OCI-LY1 (cell line): ENCODE measurements at regions not wholly inside any gene's neighbourhood (a gene's known extent, or its start where the extent isn't known, plus 50 kb on each side); places are given as distances from the start of the nearest gene placed in this dataset.

Experiments used
- H2AFZ ChIP-seq: fragments of 200-600 bp; sonication (generic), shearing (Covaris generic); 2 replicates; pipeline ENCODE4 v1.6.0; 2014; ENCODE audit warnings: antibody characterized with exemption, mild to moderate bottlenecking, low read length
- H3F3A ChIP-seq: fragments of 200-600 bp; sonication (generic), shearing (Covaris generic); 2 replicates; pipeline ENCODE4 v1.6.0; 2014; ENCODE audit warnings: mild to moderate bottlenecking, antibody characterized with exemption, low read length, moderate library complexity; ENCODE audit not compliant: insufficient read depth
- H3K27ac ChIP-seq: fragments of 200-600 bp; sonication (generic); 2 replicates; pipeline ENCODE4 v1.5.1; 2014; ENCODE audit warnings: low read length, mixed run types, mild to moderate bottlenecking, low read depth; ENCODE audit not compliant: poor library complexity, severe bottlenecking
- H3K27me3 ChIP-seq: fragments of 200-600 bp; sonication (generic); 2 replicates; pipeline ENCODE4 v1.6.0; 2014; ENCODE audit warnings: antibody characterized with exemption, mild to moderate bottlenecking, low read length, moderate library complexity; ENCODE audit not compliant: insufficient read depth
- H3K36me3 ChIP-seq: fragments of 200-600 bp; sonication (generic); 2 replicates; pipeline ENCODE4 v1.6.1; 2014; ENCODE audit warnings: mild to moderate bottlenecking, antibody characterized with exemption, low read length, moderate library complexity, mixed read lengths; ENCODE audit not compliant: insufficient read depth
- H3K4me1 ChIP-seq: fragments of 200-600 bp; sonication (generic); 2 replicates; pipeline ENCODE4 v1.5.1; 2014; ENCODE audit warnings: mild to moderate bottlenecking, low read length, moderate library complexity; ENCODE audit not compliant: insufficient read depth, severe bottlenecking
- H3K4me2 ChIP-seq: fragments of 200-600 bp; sonication (generic), shearing (Covaris generic); 2 replicates; pipeline ENCODE4 v1.6.1; 2014; ENCODE audit warnings: low read length
- H3K4me3 ChIP-seq: fragments of 200-600 bp; sonication (generic); 2 replicates; pipeline ENCODE4 v1.5.1; 2014; ENCODE audit warnings: low read length, low read depth, mild to moderate bottlenecking, mixed read lengths; ENCODE audit not compliant: poor library complexity, severe bottlenecking
- H3K79me2 ChIP-seq: fragments of 200-600 bp; shearing (Covaris generic); 2 replicates; pipeline ENCODE4 v1.6.1; 2016; ENCODE audit warnings: mixed run types, low read length, mixed read lengths; ENCODE audit not compliant: insufficient read depth
- H3K9ac ChIP-seq: fragments of 200-600 bp; sonication (generic), shearing (Covaris generic); 2 replicates; pipeline ENCODE4 v1.6.1; 2014; ENCODE audit warnings: mild to moderate bottlenecking, low read length, mixed read lengths
- H3K9me2 ChIP-seq: fragments of 200-600 bp; sonication (generic), shearing (Covaris generic); 2 replicates; pipeline ENCODE4 v1.6.1; 2014; ENCODE audit warnings: low read depth, mild to moderate bottlenecking, low read length, mixed read lengths
- H3K9me3 ChIP-seq: fragments of 200-600 bp; shearing (Covaris generic); 2 replicates; pipeline ENCODE4 v1.6.1; 2014; ENCODE audit warnings: low read length, mixed read lengths
- H4K20me1 ChIP-seq: fragments of 200-600 bp; sonication (generic), shearing (Covaris generic); 2 replicates; pipeline ENCODE4 v1.6.0; 2016; ENCODE audit warnings: mild to moderate bottlenecking, low read length; ENCODE audit not compliant: insufficient read depth
- EZH2 ChIP-seq: fragments of 200-600 bp; sonication (generic), shearing (Covaris generic); IDR thresholded peaks from 2 replicates; pipeline ENCODE4 v1.8.0; 2017; ENCODE audit warnings: borderline replicate concordance, mixed run types, mild to moderate bottlenecking, antibody characterized with exemption, low read length, moderate library complexity, mixed read lengths
- TF ChIP-seq, protein P1 (sequence below): fragments of 200-600 bp; sonication (generic), shearing (Covaris generic); IDR thresholded peaks from 2 replicates; pipeline ENCODE4 v1.5.1; 2017; ENCODE audit warnings: mild to moderate bottlenecking, antibody characterized with exemption, low read length, moderate library complexity, mixed read lengths

DNA sequence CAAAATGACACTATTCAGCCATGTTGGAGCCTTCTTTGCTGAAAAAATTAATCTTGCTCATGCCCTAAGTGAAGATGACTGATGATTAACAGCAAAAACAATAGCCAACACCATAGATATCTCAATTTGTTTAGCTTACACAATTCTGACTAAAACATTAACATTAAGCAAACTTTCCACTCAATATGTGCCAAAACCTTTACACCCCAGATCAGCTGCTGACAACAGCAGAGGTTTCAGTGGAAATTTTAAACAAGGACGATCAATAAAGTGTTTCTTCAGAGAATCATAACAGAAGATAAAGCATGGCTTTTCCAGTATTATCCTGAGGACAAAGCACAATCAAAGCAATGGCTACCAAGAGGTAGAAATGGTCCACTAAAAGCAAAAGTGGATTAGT, 254.4 kb upstream of the GRAMD2B start:
- H2AFZ ChIP-seq, result no peak overlapping the region
- no peak overlapping the region for H3K4me2 ChIP-seq
- no peak overlapping the region for H3K4me3 ChIP-seq
- no peaks in the 10 kb centered on the region for H3K79me2 ChIP-seq
- no peaks in the 10 kb centered on the region for H3K9me2 ChIP-seq
- H3K27me3 ChIP-seq, result no peaks in the 10 kb centered on the region
- no peaks in the 10 kb centered on the region for H3K4me1 ChIP-seq
- no peak for TF ChIP-seq EZH2
- TF ChIP-seq, protein P1, sequence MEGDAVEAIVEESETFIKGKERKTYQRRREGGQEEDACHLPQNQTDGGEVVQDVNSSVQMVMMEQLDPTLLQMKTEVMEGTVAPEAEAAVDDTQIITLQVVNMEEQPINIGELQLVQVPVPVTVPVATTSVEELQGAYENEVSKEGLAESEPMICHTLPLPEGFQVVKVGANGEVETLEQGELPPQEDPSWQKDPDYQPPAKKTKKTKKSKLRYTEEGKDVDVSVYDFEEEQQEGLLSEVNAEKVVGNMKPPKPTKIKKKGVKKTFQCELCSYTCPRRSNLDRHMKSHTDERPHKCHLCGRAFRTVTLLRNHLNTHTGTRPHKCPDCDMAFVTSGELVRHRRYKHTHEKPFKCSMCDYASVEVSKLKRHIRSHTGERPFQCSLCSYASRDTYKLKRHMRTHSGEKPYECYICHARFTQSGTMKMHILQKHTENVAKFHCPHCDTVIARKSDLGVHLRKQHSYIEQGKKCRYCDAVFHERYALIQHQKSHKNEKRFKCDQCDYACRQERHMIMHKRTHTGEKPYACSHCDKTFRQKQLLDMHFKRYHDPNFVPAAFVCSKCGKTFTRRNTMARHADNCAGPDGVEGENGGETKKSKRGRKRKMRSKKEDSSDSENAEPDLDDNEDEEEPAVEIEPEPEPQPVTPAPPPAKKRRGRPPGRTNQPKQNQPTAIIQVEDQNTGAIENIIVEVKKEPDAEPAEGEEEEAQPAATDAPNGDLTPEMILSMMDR, result no peak
- H4K20me1 ChIP-seq, result no peaks in the 10 kb centered on the region
- H3F3A ChIP-seq, result no peaks in the 10 kb centered on the region
- H3K27ac ChIP-seq, result no peak overlapping the region
- no peaks in the 10 kb centered on the region for H3K36me3 ChIP-seq
- no peak overlapping the region for H3K9ac ChIP-seq
- H3K9me3 ChIP-seq, result no peaks in the 10 kb centered on the region

DNA sequence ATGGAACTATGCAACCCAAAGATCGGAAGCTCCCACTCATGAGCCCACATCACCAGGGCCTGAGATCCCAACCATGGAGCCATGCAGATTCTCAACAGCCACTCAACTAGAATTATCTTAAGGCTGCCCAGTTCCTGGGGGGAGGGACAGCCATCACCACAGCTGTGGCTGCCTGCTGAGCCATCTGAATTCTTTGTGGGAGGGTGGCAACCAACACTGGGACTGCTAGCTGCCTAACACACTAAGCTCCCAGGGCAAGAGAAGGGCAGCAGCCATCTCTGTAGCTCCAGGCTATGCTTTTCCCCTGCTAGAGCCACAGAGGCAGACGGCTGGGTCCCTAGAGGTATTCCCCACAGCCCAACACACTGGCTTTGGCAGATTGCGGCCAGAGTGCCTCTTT, 251.3 kb upstream of the GRAMD2B start:
- no peaks in the 10 kb centered on the region for H3K79me2 ChIP-seq
- no peaks in the 10 kb centered on the region for H3K27me3 ChIP-seq
- no peak overlapping the region for H3K4me2 ChIP-seq
- no peak overlapping the region for H2AFZ ChIP-seq
- no peaks in the 10 kb centered on the region for H4K20me1 ChIP-seq
- H3K9me3 ChIP-seq, result no peaks in the 10 kb centered on the region
- no peaks in the 10 kb centered on the region for H3F3A ChIP-seq
- H3K4me3 ChIP-seq, result no peak overlapping the region
- no peak for TF ChIP-seq EZH2
- TF ChIP-seq, protein P1, result no peak
- H3K27ac ChIP-seq, result no peak overlapping the region
- H3K36me3 ChIP-seq, result no peaks in the 10 kb centered on the region
- no peaks in the 10 kb centered on the region for H3K4me1 ChIP-seq
- H3K9me2 ChIP-seq, result no peaks in the 10 kb centered on the region
- H3K9ac ChIP-seq, result no peak overlapping the region

DNA sequence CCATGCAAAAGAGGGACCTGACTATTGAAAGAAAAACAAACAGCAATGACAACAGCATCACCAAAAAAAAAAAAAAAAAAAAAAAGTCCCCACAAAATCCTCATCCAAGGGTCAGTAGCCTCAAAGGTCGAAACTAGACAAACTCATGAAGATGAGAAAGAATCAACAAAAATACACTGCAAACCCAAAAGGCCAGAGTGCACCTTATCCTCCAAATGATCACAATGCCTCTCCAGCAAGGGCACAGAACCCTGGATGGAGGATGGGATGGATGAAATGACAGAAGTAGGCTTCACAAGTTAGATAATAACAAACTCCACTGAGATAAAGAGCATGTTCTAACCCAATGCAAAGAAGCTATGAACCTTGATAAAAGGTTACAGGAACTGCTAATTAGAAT, 250.4 kb upstream of the GRAMD2B start:
- TF ChIP-seq EZH2, result no peak
- TF ChIP-seq, protein P1, result no peak

More for the DNA sequence above, 250.4 kb upstream of the GRAMD2B start:
- H3K4me1 ChIP-seq, result no peaks in the 10 kb centered on the region
- no peaks in the 10 kb centered on the region for H3K9me2 ChIP-seq
- H3K9me3 ChIP-seq, result no peaks in the 10 kb centered on the region
- H3K27ac ChIP-seq, result no peak overlapping the region
- H3K79me2 ChIP-seq, result no peaks in the 10 kb centered on the region
- H3F3A ChIP-seq, result no peaks in the 10 kb centered on the region
- H3K36me3 ChIP-seq, result no peaks in the 10 kb centered on the region
- no peak overlapping the region for H3K4me2 ChIP-seq
- no peak overlapping the region for H3K9ac ChIP-seq
- no peak overlapping the region for H2AFZ ChIP-seq
- no peaks in the 10 kb centered on the region for H3K27me3 ChIP-seq
- no peaks in the 10 kb centered on the region for H4K20me1 ChIP-seq
- no peak overlapping the region for H3K4me3 ChIP-seq
